DMS79 (cell line): ENCODE measurements at regions not wholly inside any gene's neighbourhood (a gene's known extent, or its start where the extent isn't known, plus 50 kb on each side); places are given as distances from the start of the nearest gene placed in this dataset.

Experiments
- DNase-seq: peaks from one replicate; lab custom pipeline; 2025; lab: John Stamatoyannopoulos, UW

- DNase-seq: no peak
Measured at GRCh38 chr5:88355490-88356050, 86.9 kb upstream of the TMEM161B start.

DNA sequence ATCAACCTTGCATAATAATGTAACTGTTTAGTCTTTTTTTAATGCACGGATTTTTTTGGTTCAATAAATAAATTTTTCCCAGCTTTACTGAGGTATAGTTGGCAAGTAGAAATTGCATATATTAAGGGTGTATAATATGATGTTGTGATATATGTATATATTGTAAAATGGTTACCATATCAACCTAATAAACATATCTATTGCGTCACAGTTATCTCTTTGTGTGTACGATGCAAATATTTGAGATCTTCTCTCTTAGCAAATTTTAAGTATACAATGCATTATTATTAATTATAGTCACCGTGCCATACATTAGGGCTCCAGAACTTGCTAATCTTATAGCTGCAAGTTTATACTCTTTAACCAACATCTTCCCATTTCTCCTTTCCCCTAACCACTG lies 57.2 kb upstream of the TMEM161B start:
- DNase-seq: no peak

GRCh38 chr5:88322785-88323184 lies 54.1 kb upstream of the TMEM161B start:
- no peak for DNase-seq
